Mesenchymal stem cell (in vitro differentiated cells and primary cell): ENCODE measurements at regions not wholly inside any gene's neighbourhood (a gene's known extent, or its start where the extent isn't known, plus 50 kb on each side); places are given as distances from the start of the nearest gene placed in this dataset.

Experiments
- DNase-seq: peaks from one replicate; pipeline ENCODE4 v3.0.0-alpha.2; 2013
- H2AFZ ChIP-seq: one replicate; pipeline ENCODE4 v1.6.1; 2013; ENCODE audit warnings: low read depth, mild to moderate bottlenecking, control low read depth, inconsistent platforms, low read length, moderate library complexity
- H2AK5ac ChIP-seq: 2 replicates; pipeline ENCODE4 v1.6.1; 2013; ENCODE audit warnings: low read length, moderate library complexity, mild to moderate bottlenecking, inconsistent platforms; ENCODE audit not compliant: severe bottlenecking
- H2BK120ac ChIP-seq: one replicate; pipeline ENCODE4 v1.6.1; 2013; ENCODE audit warnings: low read depth, mild to moderate bottlenecking, inconsistent platforms, low read length, moderate library complexity
- H2BK12ac ChIP-seq, 2 experiments: one replicate each; pipeline ENCODE4 v1.6.1; 2013; ENCODE audit warnings: inconsistent platforms in 2 of 2, low read length in 2 of 2, mild to moderate bottlenecking in 2 of 2, moderate library complexity in 2 of 2, control low read depth in 1 of 2
- H2BK15ac ChIP-seq: one replicate; pipeline ENCODE4 v1.6.1; 2013; ENCODE audit warnings: mild to moderate bottlenecking, low read depth, inconsistent platforms; ENCODE audit not compliant: poor library complexity, severe bottlenecking
- H2BK5ac ChIP-seq: 2 replicates; pipeline ENCODE4 v1.6.1; 2013; ENCODE audit warnings: low read depth, mild to moderate bottlenecking, low read length, control low read depth, inconsistent platforms; ENCODE audit not compliant: poor library complexity, severe bottlenecking
- H3K14ac ChIP-seq, 2 experiments: one replicate each; pipeline ENCODE4 v1.6.1; 2013; ENCODE audit warnings: inconsistent platforms in 2 of 2, low read length in 2 of 2, control low read depth in 1 of 2, mild to moderate bottlenecking in 1 of 2, moderate library complexity in 1 of 2
- H3K18ac ChIP-seq, 2 experiments: one replicate each; pipeline ENCODE4 v1.6.1; 2013; ENCODE audit warnings: inconsistent platforms in 2 of 2, low read length in 2 of 2, control low read depth in 1 of 2, low read depth in 1 of 2, mild to moderate bottlenecking in 1 of 2
- H3K23ac ChIP-seq, 2 experiments: one replicate each; pipeline ENCODE4 v1.6.1; 2013; ENCODE audit warnings: inconsistent platforms in 2 of 2, low read length in 2 of 2, mild to moderate bottlenecking in 2 of 2, moderate library complexity in 2 of 2, control low read depth in 1 of 2
- H3K27ac ChIP-seq: 2 replicates; pipeline ENCODE4 v1.5.1; 2013; ENCODE audit warnings: mild to moderate bottlenecking, moderate library complexity, low read length, control low read depth, inconsistent platforms; ENCODE audit not compliant: poor library complexity, severe bottlenecking
- H3K27me3 ChIP-seq, 2 experiments: 2 replicates each; pipeline versions ENCODE4 v1.6.1 to v1.7.0; 2013; ENCODE audit warnings: low read length in 2 of 2, mild to moderate bottlenecking in 2 of 2, moderate library complexity in 2 of 2, control low read depth in 1 of 2, inconsistent platforms in 1 of 2; ENCODE audit not compliant: control insufficient read depth in 1 of 2, insufficient read depth in 1 of 2
- H3K36me3 ChIP-seq, 2 experiments: 2 replicates each; pipeline versions ENCODE4 v1.6.1 to v1.7.0; 2013; ENCODE audit warnings: low read length in 2 of 2, control low read depth in 1 of 2, inconsistent platforms in 1 of 2, low read depth in 1 of 2, mild to moderate bottlenecking in 1 of 2; ENCODE audit not compliant: insufficient read depth in 2 of 2, control insufficient read depth in 1 of 2
- H3K4ac ChIP-seq, 2 experiments: one replicate each; pipeline ENCODE4 v1.6.1; 2013; ENCODE audit warnings: inconsistent platforms in 2 of 2, low read length in 2 of 2, mild to moderate bottlenecking in 2 of 2, moderate library complexity in 2 of 2, control low read depth in 1 of 2, low read depth in 1 of 2
- H3K4me1 ChIP-seq: 2 replicates; pipeline ENCODE4 v1.6.1; 2013; ENCODE audit warnings: low read depth, low read length, control low read depth; ENCODE audit not compliant: control insufficient read depth, insufficient read depth
- H3K4me2 ChIP-seq: 2 replicates; pipeline ENCODE4 v1.6.1; 2013; ENCODE audit warnings: low read length, mild to moderate bottlenecking, inconsistent platforms; ENCODE audit not compliant: poor library complexity, severe bottlenecking
- H3K4me3 ChIP-seq, 2 experiments: 2 replicates each; pipeline versions ENCODE4 v1.5.1 to v1.7.0; 2013; ENCODE audit warnings: low read length in 2 of 2, mild to moderate bottlenecking in 2 of 2, control low read depth in 1 of 2, low read depth in 1 of 2; ENCODE audit not compliant: insufficient read depth in 1 of 2
- H3K79me1 ChIP-seq: replicated peaks from 2 replicates; pipeline ENCODE4 v1.6.1; 2013; ENCODE audit warnings: mild to moderate bottlenecking, control low read depth, low read length, inconsistent platforms; ENCODE audit not compliant: poor library complexity, severe bottlenecking
- H3K9ac ChIP-seq: 2 replicates; pipeline ENCODE4 v1.7.0; 2013; ENCODE audit warnings: mild to moderate bottlenecking, low read length, moderate library complexity
- H3K9me3 ChIP-seq: 2 replicates; pipeline ENCODE4 v1.7.0; 2013; ENCODE audit warnings: mild to moderate bottlenecking, low read length; ENCODE audit not compliant: control insufficient read depth
- H4K8ac ChIP-seq: one replicate; pipeline ENCODE4 v1.6.1; 2013; ENCODE audit warnings: inconsistent platforms, mild to moderate bottlenecking, low read length, moderate library complexity
- H4K91ac ChIP-seq: one replicate; pipeline ENCODE4 v1.6.1; 2013; ENCODE audit warnings: mild to moderate bottlenecking, low read length, inconsistent platforms
- WGBS: methylation state at CpG from one replicate; pipeline ENCODE4 v1.1.7; 2013; ENCODE audit warnings: mixed read lengths; 5-methylcytosine and 5-hydroxymethylcytosine counted together

DNA sequence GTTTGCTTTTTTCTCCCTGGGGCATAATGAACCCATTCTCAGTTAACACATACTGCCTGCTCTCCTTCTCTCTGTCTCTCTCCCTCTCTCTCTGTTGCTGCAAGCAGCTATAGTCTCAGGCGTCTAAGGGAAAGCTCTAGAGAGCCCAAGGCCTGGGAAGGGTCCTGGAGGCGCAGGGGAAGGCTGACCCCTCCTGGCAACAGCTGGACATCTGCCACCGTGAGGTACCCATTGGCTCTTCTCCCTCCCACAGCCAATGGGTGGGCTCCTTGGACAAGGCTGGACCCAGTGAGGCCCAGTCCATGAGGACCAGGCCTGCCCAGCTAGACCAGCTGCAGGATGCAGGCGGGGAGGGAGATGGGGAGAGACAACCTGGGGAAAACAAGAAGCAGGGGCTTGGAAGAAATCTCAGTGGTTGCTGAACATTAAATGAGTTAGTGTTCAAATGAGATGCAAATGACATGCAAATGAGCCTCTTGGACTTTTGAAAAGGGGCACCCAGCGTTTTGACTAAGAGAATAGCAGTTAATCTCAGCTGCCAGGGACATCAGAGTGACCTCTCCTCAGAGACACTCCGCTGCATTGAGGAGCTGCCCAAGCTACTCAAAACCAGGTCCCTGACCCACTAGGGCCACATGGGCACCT lies 349.7 kb downstream of the BUD13 start:
- Histone ChIP-seq H3K23ac (no peak overlapping the region), H3K9ac (no peak overlapping the region), H2BK120ac (no peak overlapping the region), H3K18ac (no peak overlapping the region), H3K27ac (no peak overlapping the region), H2AK5ac (no peak overlapping the region), H3K4ac (no peak overlapping the region), H2AFZ (no peak overlapping the region), H4K8ac (no peak overlapping the region), H3K79me1 (no peaks in the 10 kb centered on the region), H2BK5ac (no peak overlapping the region), H3K27me3 (peaks cover 0 to 4% of the 10 kb centered on the region in 2 experiments), H2BK15ac (no peak overlapping the region), H3K4me1 (no peaks in the 10 kb centered on the region), H3K36me3 (no peaks in the 10 kb centered on the region), H2BK12ac (no peak overlapping the region), H3K14ac (no peak overlapping the region), H4K91ac (no peak overlapping the region), H3K4me2 (no peak overlapping the region), H3K4me3 (no peak overlapping the region), H3K9me3 (no peaks in the 10 kb centered on the region)
- 42% methylated on average over 6 of the region's 6 CpGs for WGBS
- no peak for DNase-seq

DNA sequence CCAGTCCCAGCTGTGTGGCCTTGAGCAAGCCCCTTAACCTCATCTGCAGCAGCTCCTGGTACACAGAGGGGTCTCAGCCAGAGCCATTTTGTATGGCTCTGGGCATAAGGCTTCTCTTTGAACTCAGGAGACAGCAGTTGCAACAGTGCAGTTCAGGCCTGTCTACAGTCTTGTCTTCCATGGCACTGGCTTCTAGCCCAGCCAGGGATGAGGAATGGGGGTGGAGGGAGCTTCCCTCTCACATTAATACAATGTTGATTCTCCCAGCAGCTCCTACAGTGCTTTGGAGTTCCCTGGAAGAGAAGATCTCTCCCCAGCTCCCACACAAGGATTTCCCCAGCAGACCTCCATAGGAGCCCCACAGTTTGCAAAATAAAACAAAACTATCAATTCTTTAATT lies 350.2 kb downstream of the BUD13 start:
- no peak overlapping the region for H2AFZ ChIP-seq

DNA sequence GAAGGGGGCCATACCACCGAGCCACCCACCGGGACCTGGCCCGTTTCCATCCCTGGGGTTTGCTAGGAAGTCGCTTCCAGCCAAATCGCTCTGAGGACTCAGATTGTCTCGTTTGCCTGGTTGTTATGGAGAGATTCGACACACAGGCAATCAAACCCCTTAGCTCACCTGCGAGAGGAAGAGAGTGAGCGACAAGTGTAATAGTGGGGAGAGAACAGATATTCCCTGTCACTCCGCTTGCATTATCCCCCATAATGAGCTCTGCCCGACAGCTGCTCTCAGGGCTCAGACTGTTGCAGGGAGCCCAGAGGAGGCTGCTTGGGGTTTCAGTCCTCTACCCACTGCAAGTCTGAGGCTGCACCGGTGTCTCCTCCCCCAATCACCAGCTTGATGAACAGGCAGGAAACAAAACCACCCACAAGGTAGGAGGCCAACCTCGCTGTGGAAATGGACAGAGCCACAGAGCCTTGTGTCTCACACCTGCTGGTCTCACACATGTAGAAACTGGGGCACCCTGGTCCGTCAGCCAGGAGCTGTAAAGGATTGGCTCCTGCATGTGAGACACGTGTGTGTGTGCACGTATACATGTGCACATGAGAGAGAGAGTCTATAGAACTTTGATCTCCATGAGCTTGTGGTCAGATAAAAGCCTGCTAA lies 351.1 kb downstream of the BUD13 start:
- Histone ChIP-seq H3K18ac (no peak overlapping the region), H3K9me3 (no peaks in the 10 kb centered on the region), H3K79me1 (no peaks in the 10 kb centered on the region), H3K23ac (no peak overlapping the region), H3K4me2 (no peak overlapping the region), H2BK5ac (no peak overlapping the region), H2AK5ac (no peak overlapping the region), H4K8ac (no peak overlapping the region), H3K4ac (no peak overlapping the region), H3K27ac (no peak overlapping the region), H3K36me3 (no peaks in the 10 kb centered on the region), H3K27me3 (peaks cover 0 to 4% of the 10 kb centered on the region in 2 experiments), H2AFZ (no peak overlapping the region), H3K14ac (no peak overlapping the region), H3K4me1 (no peaks in the 10 kb centered on the region), H2BK120ac (no peak overlapping the region), H4K91ac (no peak overlapping the region), H2BK15ac (no peak overlapping the region), H3K4me3 (no peak overlapping the region), H2BK12ac (no peak overlapping the region), H3K9ac (no peak overlapping the region)
- no peak for DNase-seq
- WGBS = 72% methylated on average over 15 of the region's 16 CpGs

More for the DNA sequence above, 350.2 kb downstream of the BUD13 start:
- no peak overlapping the region for H3K14ac ChIP-seq
- DNase-seq = no peak
- H3K18ac ChIP-seq = no peak overlapping the region
- no peaks in the 10 kb centered on the region for H3K9me3 ChIP-seq
- H2AK5ac ChIP-seq = no peak overlapping the region
- H2BK5ac ChIP-seq = no peak overlapping the region
- H3K27ac ChIP-seq = no peak overlapping the region
- H3K4me2 ChIP-seq = no peak overlapping the region
- H2BK120ac ChIP-seq = no peak overlapping the region
- H4K8ac ChIP-seq = no peak overlapping the region
- peaks cover 0 to 4% of the 10 kb centered on the region in 2 experiments for H3K27me3 ChIP-seq
- no peak overlapping the region for H3K23ac ChIP-seq
- H3K4ac ChIP-seq = no peak overlapping the region
- H3K4me3 ChIP-seq = no peak overlapping the region
- no peak overlapping the region for H3K9ac ChIP-seq
- no peaks in the 10 kb centered on the region for H3K36me3 ChIP-seq
- no peaks in the 10 kb centered on the region for H3K79me1 ChIP-seq
- H4K91ac ChIP-seq = no peak overlapping the region
- H2BK12ac ChIP-seq = no peak overlapping the region
- no peaks in the 10 kb centered on the region for H3K4me1 ChIP-seq
- H2BK15ac ChIP-seq = no peak overlapping the region

DNA sequence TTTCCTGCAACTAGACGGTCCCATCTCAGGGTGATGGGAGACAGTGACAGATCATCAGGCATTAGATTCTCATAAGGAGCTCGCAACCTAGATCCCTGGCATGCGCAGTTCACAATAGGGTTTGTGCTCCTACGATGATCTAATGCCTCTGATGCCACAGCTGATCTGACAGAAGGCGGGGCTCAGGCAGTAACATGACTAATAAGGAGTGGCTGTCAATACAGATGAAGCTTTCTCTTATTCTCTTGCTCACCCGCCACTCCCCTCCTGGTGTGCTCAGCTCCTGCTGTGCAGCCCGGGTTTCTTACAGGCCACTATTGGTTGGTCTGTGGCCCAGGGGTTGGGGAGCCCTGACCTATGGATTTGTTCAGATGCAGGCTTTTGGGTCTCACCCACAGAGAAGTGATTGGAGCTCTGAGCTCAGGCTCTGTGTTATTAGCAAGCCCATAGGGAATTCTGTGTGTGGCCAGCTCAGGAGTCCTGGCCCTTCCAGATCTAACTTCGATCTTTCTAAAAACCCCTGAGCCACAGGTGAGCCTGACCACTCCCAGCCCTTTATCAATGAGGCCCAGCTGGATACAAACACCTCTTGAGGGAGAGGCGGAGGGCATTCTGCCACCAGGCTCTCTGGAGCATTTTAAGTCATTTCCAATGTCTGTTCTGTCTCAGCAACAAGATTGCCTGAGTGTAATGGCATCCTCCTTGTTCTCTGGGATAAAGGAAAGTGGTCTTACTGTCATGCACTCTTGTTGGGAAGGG lies 351.8 kb downstream of the BUD13 start:
- Histone ChIP-seq H3K79me1 (no peaks in the 10 kb centered on the region), H3K27ac (no peak overlapping the region), H3K4me3 (no peak overlapping the region), H3K9ac (no peak overlapping the region), H3K4me1 (no peaks in the 10 kb centered on the region), H3K9me3 (no peaks in the 10 kb centered on the region), H2AFZ (no peak overlapping the region), H3K36me3 (no peaks in the 10 kb centered on the region), H2BK120ac (no peak overlapping the region), H2AK5ac (no peak overlapping the region), H2BK5ac (no peak overlapping the region), H3K18ac (no peak overlapping the region), H2BK15ac (no peak overlapping the region), H3K14ac (no peak overlapping the region), H3K4me2 (no peak overlapping the region), H2BK12ac (no peak overlapping the region), H3K23ac (no peak overlapping the region), H4K91ac (no peak overlapping the region), H3K27me3 (peaks cover 0 to 7% of the 10 kb centered on the region in 2 experiments), H4K8ac (no peak overlapping the region), H3K4ac (no peak overlapping the region)
- 62% methylated on average over 9 of the region's 9 CpGs for whole genome bisulfite sequencing
- no peak for DNase-seq
